WTC11 (cell line): ENCODE measurements at regions not wholly inside any gene's neighbourhood (a gene's known extent, or its start where the extent isn't known, plus 50 kb on each side); places are given as distances from the start of the nearest gene placed in this dataset.

Source experiments
- ESRRA ChIP-seq: sonication (generic); formaldehyde crosslinking; IDR thresholded peaks from 2 replicates; pipeline ENCODE4 v1.8.1; 2022; ENCODE audit warnings: mild to moderate bottlenecking, missing genetic modification reagents, borderline replicate concordance
- FOXP1 ChIP-seq: sonication (generic); formaldehyde crosslinking; IDR thresholded peaks from 2 replicates; pipeline ENCODE4 v1.8.0; 2022; ENCODE audit warnings: missing genetic modification reagents, mild to moderate bottlenecking, moderate library complexity, borderline replicate concordance
- TF ChIP-seq, protein P1 (sequence below): fragments of 250-450 bp; sonication (Bioruptor Pico); IDR thresholded peaks from 2 replicates; pipeline ENCODE4 v2.1.2; 2022; ENCODE audit warnings: mild to moderate bottlenecking, moderate library complexity
- TF ChIP-seq, protein P2 (sequence below): fragments of 250-450 bp; sonication (Bioruptor Pico); conservative IDR thresholded peaks from 2 replicates; pipeline ENCODE4 v1.9.0; 2021; ENCODE audit warnings: mild to moderate bottlenecking
- TF ChIP-seq, protein P3 (sequence below): sonication (generic); formaldehyde crosslinking; IDR thresholded peaks from 2 replicates; pipeline ENCODE4 v1.8.0; 2022; ENCODE audit warnings: mild to moderate bottlenecking, missing genetic modification reagents

DNA sequence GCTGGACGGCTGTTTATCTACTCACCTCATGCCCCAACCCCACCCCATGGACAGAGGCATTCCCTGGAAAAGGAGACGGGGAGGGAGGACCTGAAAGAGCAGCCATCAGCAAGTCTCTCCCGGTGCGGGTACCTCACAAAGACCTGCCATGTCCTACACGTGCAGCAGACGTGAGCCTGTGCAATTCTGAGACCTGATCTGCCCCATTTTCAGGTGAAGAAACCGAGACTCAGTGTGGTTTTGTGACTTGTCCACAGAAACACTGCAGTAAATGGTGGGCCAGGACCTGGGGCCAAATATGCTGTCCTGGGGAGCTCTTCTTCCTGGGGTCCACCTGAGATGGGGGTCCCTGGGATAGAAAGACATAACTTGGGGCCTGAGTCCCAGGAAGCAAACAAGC lies 137.0 kb upstream of the LINGO1 start:
- TF ChIP-seq ESRRA (CRISPR knock-in tag) (no peak), FOXP1 (CRISPR knock-in tag) (no peak)
- TF ChIP-seq, protein P1, sequence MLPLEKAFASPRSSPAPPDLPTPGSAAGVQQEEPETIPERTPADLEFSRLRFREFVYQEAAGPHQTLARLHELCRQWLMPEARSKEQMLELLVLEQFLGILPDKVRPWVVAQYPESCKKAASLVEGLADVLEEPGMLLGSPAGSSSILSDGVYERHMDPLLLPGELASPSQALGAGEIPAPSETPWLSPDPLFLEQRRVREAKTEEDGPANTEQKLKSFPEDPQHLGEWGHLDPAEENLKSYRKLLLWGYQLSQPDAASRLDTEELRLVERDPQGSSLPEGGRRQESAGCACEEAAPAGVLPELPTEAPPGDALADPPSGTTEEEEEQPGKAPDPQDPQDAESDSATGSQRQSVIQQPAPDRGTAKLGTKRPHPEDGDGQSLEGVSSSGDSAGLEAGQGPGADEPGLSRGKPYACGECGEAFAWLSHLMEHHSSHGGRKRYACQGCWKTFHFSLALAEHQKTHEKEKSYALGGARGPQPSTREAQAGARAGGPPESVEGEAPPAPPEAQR (CRISPR knock-in tag): no peak
- TF ChIP-seq, protein P2, sequence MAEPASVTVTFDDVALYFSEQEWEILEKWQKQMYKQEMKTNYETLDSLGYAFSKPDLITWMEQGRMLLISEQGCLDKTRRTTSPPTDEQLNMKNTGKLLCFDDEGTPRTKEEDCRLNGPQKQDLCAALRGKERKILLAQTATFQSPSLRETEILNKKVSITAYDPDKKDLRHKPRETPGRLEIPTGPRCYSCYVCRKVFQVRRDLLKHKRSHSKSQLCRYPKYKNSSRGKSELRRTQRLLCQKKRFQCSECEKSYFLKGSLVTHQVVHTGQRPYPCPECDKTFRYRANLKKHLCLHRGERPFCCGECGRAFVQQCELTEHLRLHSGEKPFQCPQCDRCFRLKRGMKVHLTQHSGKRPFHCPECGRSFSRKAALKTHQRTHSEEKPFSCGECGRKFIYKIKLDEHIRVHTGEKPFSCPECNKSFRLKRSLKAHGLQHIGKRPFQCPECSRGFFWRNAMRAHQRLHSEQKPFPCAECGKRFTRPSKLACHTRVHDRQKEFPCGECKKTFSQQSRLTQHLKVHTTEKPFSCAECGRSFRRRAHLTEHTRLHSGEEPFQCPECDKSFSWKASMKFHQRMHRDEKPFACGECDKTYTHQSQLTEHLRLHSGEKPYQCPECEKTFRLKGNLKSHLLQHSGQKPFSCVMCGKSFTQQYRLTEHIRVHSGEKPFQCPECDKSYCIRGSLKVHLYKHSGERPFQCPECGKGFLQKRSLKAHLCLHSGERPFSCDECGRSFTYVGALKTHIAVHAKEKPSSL (CRISPR knock-in tag): no peak
- TF ChIP-seq, protein P3, sequence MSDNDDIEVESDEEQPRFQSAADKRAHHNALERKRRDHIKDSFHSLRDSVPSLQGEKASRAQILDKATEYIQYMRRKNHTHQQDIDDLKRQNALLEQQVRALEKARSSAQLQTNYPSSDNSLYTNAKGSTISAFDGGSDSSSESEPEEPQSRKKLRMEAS (CRISPR knock-in tag): no peak
